ENCODE measurements at regions not wholly inside any gene's neighbourhood (a gene's known extent, or its start where the extent isn't known, plus 50 kb on each side); places are given as distances from the start of the nearest gene placed in this dataset.

DNA sequence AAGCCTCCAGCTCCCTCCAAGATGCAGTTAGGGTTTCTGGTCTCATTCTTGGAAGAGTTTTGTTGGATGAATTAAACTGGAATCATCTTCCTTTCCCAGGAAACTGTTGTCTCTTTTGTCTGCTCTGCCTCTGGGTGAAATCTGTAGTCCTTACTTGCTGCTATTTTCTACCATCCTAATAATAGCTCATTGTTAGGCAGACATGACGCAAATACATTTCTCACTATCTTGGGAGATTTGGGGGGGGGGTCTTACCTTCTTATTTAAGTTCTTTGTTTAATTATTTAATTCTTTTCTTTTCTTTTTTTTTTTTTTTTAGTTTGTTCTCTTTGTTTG is 85.4 kb upstream of the DUSP10 start:
- DNase-seq = no peak

GRCh38 chr1:221824909-221825308 is 83.0 kb upstream of the DUSP10 start:
- no peak for DNase-seq

GRCh38 chr1:221824025-221824424 is 82.1 kb upstream of the DUSP10 start:
- DNase-seq = peak; percentile 47

DNA sequence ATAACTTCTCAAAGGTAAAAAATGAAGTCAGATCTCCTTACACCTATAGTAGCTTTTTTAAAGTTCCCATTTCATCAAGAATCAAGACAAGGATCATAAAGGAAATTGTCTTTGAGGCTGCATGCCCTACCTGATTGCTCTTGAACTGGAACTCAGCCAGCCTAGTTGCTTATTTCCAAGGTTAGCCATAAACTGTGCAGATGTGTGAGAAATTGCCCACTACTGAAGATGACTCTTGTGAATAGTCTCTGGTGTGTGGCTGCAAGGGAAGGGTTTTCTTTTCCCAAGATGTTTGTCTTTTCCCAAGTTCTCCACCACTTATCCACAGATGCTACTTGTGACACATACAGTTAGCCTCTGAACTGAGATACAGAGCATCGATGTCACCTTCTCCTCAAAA is 81.7 kb upstream of the DUSP10 start:
- DNase-seq = no peak

GRCh38 chr1:221823149-221823548 is 81.3 kb upstream of the DUSP10 start:
- peak; percentile 48 for DNase-seq

DNA sequence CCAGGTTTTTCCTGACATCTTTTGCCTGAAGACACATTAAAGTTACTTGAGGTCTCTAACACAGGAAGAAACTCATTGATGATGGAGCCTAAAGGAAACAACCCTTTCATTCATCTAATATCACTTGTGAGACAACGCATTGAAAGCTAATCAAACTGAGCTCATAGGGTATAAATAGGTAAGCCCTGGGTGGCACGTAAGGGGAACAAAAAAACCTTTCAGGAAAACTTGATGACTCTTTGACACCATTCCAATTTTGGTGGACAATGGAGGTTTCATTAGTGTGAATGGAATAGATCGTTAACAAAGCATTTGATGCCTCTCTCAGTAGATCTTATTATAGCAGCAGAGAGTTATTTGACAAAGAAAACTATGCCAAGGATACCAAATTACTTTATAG is 80.7 kb upstream of the DUSP10 start:
- no peak for DNase-seq

DNA sequence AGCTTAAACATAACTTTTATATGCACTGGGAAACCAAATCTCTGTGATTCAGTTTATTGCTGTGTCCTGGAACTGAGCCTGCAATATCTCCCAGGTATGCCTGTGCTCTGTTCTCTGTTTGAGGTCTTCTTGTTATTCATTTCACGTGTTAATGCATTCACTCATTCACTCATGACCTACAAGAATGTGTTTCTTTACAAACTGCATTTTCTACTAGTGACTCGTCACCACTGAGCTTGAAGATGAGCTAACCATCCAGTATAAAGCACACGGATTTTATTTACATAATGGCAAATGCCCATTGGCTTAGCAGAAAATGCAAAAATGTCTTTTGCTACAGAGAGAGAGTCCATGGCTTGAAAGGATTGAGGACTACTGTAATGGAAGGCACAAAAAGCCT is 75.0 kb upstream of the DUSP10 start:
- no peak for DNase-seq

DNA sequence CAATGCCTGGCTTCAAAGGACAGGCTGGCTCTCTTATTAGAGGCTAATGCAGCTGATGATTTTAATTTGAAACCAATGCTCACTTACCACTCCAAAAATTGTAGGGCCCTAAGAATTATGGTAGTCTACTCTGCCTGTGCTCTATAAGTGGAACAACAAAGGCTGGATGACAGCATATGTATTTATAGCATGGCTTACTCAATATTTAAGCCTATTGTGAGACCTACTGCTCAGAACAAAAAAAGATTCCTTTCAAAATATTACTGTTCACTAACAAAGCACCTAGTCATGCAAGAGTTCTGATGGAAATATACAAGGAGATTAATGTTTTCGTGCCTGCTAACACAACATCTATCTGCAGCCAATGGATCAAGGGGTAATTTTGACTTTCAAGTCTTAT is 73.8 kb upstream of the DUSP10 start:
- no peak for DNase-seq

DNA sequence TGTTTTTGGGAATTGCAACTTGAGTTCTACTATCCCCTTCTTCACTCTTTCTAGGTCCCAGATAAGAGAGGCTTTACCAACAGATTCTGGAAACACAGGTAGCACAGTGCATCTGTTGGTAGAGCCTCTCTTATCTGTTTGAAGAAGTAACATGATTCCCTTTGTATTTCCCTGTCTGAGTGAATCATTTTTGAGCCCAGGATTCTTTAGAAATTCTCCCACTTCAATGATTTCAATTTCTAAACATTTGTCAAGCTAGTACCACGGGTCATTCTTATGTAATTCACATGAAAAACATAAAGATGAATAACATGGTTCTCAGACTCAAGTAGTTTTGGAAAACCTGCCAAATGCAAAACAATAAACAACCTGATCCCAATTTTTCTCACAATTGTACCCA is 72.0 kb upstream of the DUSP10 start:
- no peak for DNase-seq

DNA sequence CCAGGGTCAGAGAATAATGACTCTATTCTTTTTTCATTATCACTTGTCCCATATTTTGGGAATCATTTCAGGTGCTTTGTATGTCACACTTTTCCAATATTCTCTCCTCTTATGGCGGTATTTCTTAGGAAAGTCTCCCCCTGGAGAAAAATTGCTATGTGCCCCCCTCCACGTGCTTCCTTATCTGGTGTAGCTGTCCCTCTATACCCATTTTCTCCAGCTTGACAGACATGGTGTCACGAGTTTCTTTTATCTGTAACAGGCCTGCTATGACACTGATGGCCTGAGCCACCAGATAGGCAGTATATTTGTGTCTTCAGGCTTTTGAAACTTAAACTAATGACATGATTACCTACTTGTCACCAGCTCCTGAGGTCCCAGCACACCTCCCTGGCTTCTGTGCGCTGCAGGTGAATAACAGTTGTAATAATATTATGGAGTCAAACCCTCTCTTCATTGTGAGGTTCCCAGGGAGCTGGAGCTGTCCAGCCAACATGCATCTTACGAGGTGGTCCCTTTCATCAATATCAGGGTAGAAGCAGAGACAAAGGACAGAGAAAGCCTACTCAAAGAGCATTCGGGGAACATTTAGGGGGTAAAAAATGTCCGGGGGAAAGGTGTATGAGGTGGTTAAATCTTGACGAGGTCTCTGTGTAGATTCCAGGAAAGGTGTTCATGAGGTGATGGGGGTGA is 71.2 kb upstream of the DUSP10 start:
- DNase-seq = no peak

DNA sequence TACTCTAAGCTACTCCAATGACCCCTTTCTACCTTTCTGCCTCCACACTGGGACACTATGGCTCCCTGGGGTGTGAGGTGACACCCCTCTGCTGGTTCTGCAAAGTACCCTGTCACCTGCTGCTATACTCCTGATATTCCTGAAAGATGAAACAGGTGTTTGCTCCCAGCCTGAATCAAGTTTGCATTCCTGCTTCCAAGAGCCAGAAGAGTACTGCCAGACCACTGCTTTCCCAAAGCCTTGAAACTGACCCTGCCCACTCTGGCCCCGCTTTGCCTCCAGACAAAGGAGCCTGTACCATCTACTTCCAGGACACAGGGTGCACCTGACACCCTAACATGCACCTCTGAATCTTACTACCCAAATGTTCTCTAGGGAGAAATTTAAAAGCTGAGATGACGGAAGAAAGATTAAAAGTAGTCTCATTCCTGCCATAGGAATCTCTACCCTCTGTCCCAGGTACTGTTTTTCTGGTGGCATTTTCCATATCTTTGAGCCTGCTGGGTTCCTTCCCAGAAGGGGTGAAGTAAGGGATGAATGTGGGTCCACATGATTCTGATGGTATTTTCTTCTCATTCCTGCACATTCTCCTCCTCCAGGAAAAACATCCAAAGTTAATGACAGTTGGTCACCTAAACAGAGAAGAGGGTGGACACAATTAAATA is 70.3 kb upstream of the DUSP10 start:
- DNase-seq = no peak

DNA sequence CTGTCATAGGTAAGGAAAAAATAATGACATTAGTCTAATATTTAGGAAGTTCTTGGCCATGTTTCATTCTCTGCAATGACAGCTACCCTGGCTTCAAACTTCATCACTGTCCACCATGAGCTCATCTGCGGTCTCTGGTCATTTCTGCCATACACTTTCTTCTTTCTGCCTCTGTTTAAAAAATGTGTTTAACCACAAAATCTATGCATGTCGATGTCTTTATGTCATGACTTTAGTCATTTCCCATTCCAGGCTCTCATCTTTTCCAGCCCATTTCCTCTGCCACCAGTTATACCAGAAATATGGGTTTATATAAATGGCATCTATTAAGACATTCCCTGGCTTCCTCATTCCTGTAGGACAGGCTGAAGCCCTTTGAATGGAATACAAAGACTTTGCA is 68.5 kb upstream of the DUSP10 start:
- no peak for DNase-seq

GRCh38 chr1:221809091-221810029 is 67.5 kb upstream of the DUSP10 start:
- DNase-seq = peak; percentile 24

- no peak for DNase-seq
Measured at GRCh38 chr1:221806984-221807383, 65.1 kb upstream of the DUSP10 start.

DNA sequence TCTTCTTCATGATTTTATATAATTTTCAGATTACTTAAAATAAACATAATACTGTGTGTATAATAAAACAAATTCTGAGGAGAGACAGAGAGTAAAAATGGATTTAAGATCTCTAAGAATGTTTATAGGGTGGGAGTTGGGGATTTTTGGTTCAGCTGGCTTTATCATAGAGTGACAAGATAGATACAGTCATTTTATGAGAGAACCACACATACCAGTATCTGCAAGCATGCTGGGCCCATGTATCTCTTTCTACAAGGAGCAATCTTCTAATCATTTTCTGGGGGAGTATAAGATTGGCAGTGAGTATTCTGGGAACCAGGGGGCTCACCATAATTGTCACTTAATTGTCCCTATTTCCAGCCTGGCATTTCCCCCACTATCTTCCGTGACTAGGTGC is 64.3 kb upstream of the DUSP10 start:
- DNase-seq = no peak

DNA sequence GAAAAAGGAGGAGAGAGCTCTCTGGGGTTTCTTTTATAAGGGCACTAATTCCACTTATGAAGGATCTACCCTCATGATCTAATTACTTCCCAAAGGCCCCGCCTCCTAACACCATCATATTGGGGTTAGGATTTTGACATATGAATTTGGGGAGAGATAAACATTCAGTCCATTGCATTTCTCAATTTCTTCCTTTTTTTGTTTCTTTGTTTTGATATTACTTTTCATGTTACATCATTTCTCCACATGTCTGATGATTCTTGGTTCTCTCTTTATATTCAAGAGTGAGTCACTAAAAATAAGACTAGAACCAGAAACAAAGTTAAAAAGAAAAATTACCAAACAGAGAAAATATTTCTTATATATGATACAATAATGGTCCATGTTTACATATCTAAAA is 63.2 kb upstream of the DUSP10 start:
- no peak for DNase-seq

GRCh38 chr1:221804303-221804702 is 62.4 kb upstream of the DUSP10 start:
- DNase-seq = no peak

DNA sequence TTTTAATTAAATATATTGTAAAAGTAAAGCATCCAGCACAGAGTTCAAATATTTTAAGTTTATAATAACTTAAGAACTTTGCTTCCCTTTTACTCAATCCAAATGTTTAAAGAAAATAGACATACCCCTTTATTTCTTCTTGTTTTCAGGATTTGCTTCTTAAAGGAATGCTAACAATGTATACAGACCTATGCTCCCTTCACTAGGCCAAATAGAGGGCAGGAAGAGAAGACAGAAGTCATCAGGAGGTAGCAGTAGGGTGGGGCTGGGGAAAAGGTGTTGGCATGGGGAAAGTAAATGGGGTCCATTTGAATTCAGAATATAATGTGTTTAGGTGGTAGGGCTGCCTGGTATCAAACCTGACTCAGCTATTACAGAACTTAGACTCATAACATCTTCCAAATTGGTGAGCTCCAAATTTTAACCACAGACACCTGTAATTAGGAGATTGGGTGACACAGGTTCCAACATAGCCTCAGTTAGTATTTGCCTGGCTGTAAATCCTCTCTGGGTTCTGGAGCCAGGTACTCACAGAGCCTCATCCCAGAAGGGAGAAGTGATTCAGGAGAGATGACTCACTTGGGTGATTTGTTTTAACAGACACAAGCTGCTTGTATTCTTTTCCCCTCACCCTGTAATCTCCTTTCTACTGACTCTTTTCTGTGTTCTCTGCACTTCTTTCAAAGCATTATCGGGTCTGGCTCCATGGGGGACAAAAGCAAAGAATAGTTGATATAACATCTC is 60.1 kb upstream of the DUSP10 start:
- DNase-seq = no peak

DNA sequence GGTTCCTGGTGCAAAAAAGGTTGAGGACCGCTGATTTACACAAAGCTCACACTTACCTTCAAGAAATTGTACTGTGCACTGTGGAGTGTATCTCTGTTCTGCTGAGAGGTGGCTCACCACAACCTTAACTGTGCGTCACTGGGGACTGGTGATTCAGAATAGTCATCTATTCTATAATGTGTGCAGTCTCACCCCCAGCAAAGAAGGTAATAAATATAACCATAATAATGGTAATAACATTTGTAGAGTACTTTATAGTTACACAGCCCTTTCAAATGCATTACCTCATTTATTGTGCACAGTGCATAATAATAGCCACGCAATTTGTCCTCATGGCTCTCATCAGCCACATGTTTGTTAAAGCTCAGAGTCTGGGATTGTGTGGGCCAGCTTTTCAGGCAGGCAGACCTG is 59.4 kb upstream of the DUSP10 start:
- DNase-seq = no peak

GRCh38 chr1:221800831-221801230 is 58.9 kb upstream of the DUSP10 start:
- no peak for DNase-seq

DNA sequence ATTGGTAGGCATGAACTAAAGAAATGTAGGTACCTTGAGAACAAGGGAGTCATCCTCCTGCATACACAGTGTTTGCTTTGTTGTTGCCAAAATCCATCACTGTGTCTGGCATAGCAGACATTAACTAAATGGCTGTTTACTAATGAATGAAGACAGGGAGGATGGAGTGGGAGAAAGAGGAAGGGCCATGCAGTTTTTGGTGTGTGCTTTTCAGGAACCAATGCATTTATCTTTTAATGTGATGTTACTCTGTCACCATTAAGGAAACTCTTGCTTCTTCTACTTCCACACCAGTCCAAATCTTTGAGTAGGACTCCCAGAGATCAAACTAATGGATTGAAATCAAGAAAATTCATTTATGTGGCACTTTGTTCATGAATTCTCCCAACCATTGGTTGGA is 55.6 kb upstream of the DUSP10 start:
- DNase-seq = no peak

DNA sequence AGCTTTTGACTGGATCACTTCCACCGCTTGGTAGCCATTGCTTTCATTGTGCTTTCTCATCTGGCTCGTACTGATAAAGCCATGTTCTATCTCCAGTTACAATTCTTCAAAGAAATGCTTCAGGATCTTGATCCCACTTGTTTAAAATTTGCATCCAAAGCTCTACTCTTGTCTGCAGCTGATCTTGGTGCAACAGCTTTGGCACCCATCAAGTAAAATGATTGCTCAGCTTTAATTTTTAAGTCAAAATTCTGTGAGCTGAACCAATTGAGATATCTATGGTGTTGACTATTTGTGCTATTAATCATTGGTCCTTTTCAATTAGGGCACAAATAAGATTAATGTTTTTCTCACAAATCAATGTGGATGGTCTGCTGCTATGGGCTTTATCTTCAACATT is 54.8 kb upstream of the DUSP10 start:
- DNase-seq = no peak

DNA sequence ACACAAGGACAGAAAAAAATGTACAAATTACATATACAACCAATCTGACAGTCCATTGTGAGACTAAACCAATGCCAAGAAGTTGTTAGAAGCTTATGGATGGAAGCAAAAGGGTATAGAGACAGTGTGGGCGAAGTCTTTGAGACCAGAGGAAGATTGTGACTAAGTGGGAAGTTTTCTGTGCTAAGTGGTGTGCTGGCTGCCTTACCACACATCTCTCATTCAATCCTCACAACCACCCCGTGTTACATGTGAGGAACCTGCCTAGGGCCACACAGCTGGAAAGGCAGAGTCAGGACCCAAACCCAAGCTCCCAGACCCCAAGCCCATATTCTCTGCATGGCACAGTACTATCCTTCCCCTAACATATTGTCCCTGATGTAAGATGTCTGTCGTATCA is 53.5 kb upstream of the DUSP10 start:
- no peak for DNase-seq

Data from activated CD4-positive, alpha-beta T cell treated with anti-CD3 and anti-CD28 coated beads, Interleukin-10, Interleukin-2, amounts not matched to agents 100 ng/mL and 50 ng/mL, durations not matched to agents 16 hours and 8 hours (primary cell).